GM12878 (cell line): ENCODE measurements at regions not wholly inside any gene's neighbourhood (a gene's known extent, or its start where the extent isn't known, plus 50 kb on each side); places are given as distances from the start of the nearest gene placed in this dataset.

ENCODE experiments used
- ATAC-seq: fragments of 200-7000 bp; cut with Tn5 transposase; 3 replicates; pipeline ENCODE4 v1.9.1; 2020; ENCODE audit warnings: mild to moderate bottlenecking, moderate library complexity
- BruUV-seq: library from RNA; stranded (reverse); fragments of 400-500 nt; replicated peaks from 2 replicates; lab custom pipeline; 2021; lab: Mats Ljungman, UMichigan
- CTCF ChIA-PET: fragments of 300-600 bp; sonication (Branson Sonifier 250); formaldehyde crosslinking; extraction: SDS; loops from one replicate; lab custom pipeline; 2021; ENCODE audit warnings: inconsistent platforms; lab: Yijun Ruan, JAX
- POLR2A ChIA-PET: fragments of 350-600 bp; formaldehyde crosslinking; extraction: SDS; loops from one replicate; lab custom pipeline; 2021; ENCODE audit warnings: inconsistent platforms; lab: Charles Lee
- RAD21 ChIA-PET: fragments of 300-600 bp; sonication (Branson Sonifier 250); formaldehyde crosslinking; loops from one replicate; lab custom pipeline; 2023; ENCODE audit warnings: antibody characterized with exemption; ENCODE audit not compliant: unreplicated experiment; lab: Charles Lee
- SMC1A ChIA-PET: fragments of 300-600 bp; sonication (Branson Sonifier 250); formaldehyde crosslinking; loops from one replicate; lab custom pipeline; 2023; ENCODE audit not compliant: unreplicated experiment, uncharacterized antibody; lab: Charles Lee
- DNase-seq: peaks from one replicate; pipeline ENCODE4 v3.0.0-alpha.2; 2011; ENCODE audit warnings: low read depth, low spot score
- FAIRE-seq: peaks from 3 replicates; lab custom pipeline; 2011; peaks lifted over from hg19 to GRCh38; lab: Jason Lieb, UNC
- H2AFZ ChIP-seq: 2 replicates; pipeline ENCODE4 v1.6.0; 2011; ENCODE audit warnings: low read depth, low read length, control low read depth; ENCODE audit not compliant: control insufficient read depth
- H3K27ac ChIP-seq: 2 replicates; pipeline ENCODE4 v1.5.1; 2011; ENCODE audit warnings: control low read depth; ENCODE audit not compliant: control insufficient read depth, insufficient read depth
- H3K27me3 ChIP-seq, 2 experiments: replicated peaks in 1 of 2; 2 replicates each; pipeline versions ENCODE4 v1.6.0 to v1.6.1; 2011; ENCODE audit warnings: low read length in 1 of 2; ENCODE audit not compliant: control insufficient read depth in 2 of 2, insufficient read depth in 2 of 2
- H3K36me3 ChIP-seq, 2 experiments: 2 replicates each; pipeline ENCODE4 v1.5.1; 2011; ENCODE audit warnings: low read length in 1 of 2; ENCODE audit not compliant: control insufficient read depth in 2 of 2, insufficient read depth in 2 of 2
- H3K4me1 ChIP-seq: 2 replicates; pipeline ENCODE4 v1.6.1; 2011; ENCODE audit warnings: mild to moderate bottlenecking, low read length, moderate library complexity, mixed read lengths; ENCODE audit not compliant: control insufficient read depth, insufficient read depth
- H3K4me2 ChIP-seq: 2 replicates; pipeline ENCODE4 v1.6.0; 2011; ENCODE audit warnings: control low read depth; ENCODE audit not compliant: control insufficient read depth, insufficient read depth
- H3K4me3 ChIP-seq: fragments of 200-600 bp; sonication (generic); 2 replicates; pipeline ENCODE4 v1.5.1; 2016
- H3K79me2 ChIP-seq: 2 replicates; pipeline ENCODE4 v1.6.0; 2011; ENCODE audit warnings: low read length; ENCODE audit not compliant: control insufficient read depth, insufficient read depth
- H3K9ac ChIP-seq: 2 replicates; pipeline ENCODE4 v1.8.0; 2011; ENCODE audit warnings: low read length, control low read depth, mixed read lengths; ENCODE audit not compliant: control insufficient read depth, insufficient read depth
- H3K9me3 ChIP-seq: replicated peaks from 3 replicates; pipeline ENCODE4 v1.5.1; 2011; ENCODE audit warnings: mild to moderate bottlenecking, low read length; ENCODE audit not compliant: control insufficient read depth, insufficient read depth
- H4K20me1 ChIP-seq: 2 replicates; pipeline ENCODE4 v1.6.0; 2011; ENCODE audit not compliant: control insufficient read depth, insufficient read depth
- ASH2L ChIP-seq: fragments of 300-600, 200-600 bp; sonication (generic); IDR thresholded peaks from 2 replicates; pipeline ENCODE4 v1.6.1; 2017; ENCODE audit warnings: low read depth, mild to moderate bottlenecking, borderline replicate concordance
- BRCA1 ChIP-seq: IDR thresholded peaks from 2 replicates; pipeline ENCODE4 v1.6.1; 2011; ENCODE audit warnings: low read depth, low read length, improper control_type of control experiment
- CBX3 ChIP-seq: fragments of 200-600 bp; sonication (generic); IDR thresholded peaks from 2 replicates; pipeline ENCODE4 v1.6.1; 2016; ENCODE audit warnings: low read depth, borderline replicate concordance
- DPF2 ChIP-seq: fragments of 450-650 bp; IDR thresholded peaks from 2 replicates; pipeline ENCODE4 v1.6.1; 2017; ENCODE audit warnings: mild to moderate bottlenecking
- EZH2 ChIP-seq: IDR thresholded peaks from 2 replicates; pipeline ENCODE4 v1.6.1; 2012; ENCODE audit warnings: low read depth, mild to moderate bottlenecking, control low read depth, inconsistent platforms, low read length, borderline replicate concordance; ENCODE audit not compliant: control insufficient read depth
- FOXM1 ChIP-seq: IDR thresholded peaks from 2 replicates; pipeline ENCODE4 v1.6.1; 2012; ENCODE audit warnings: low read depth, mild to moderate bottlenecking, inconsistent platforms, low read length, moderate library complexity
- HCFC1 ChIP-seq: fragments of 150-350 bp; IDR thresholded peaks from 2 replicates; pipeline ENCODE4 v1.6.1; 2014; ENCODE audit warnings: low read length
- MEF2A ChIP-seq: IDR thresholded peaks from 2 replicates; pipeline ENCODE4 v1.6.1; 2011; ENCODE audit warnings: low read depth, mild to moderate bottlenecking, low read length, moderate library complexity; ENCODE audit not compliant: insufficient read depth
- MEF2B ChIP-seq: fragments of 450-650 bp; IDR thresholded peaks from 2 replicates; pipeline ENCODE4 v1.6.1; 2018; ENCODE audit warnings: mild to moderate bottlenecking, moderate library complexity; ENCODE audit not compliant: partially characterized antibody, poor library complexity, severe bottlenecking
- SIN3A ChIP-seq: IDR thresholded peaks from 2 replicates; pipeline ENCODE4 v1.6.1; 2012; ENCODE audit warnings: low read depth, low read length, improper control_type of control experiment
- SMC3 ChIP-seq: IDR thresholded peaks from 2 replicates; pipeline ENCODE4 v1.6.1; 2011; ENCODE audit warnings: low read length, improper control_type of control experiment, borderline replicate concordance
- SUPT20H ChIP-seq: IDR thresholded peaks from 2 replicates; pipeline ENCODE4 v1.6.1; 2011; ENCODE audit warnings: low read depth, mild to moderate bottlenecking, low read length, moderate library complexity, borderline replicate concordance; ENCODE audit not compliant: control insufficient read depth
- ZNF622 ChIP-seq: fragments of 450-650 bp; IDR thresholded peaks from 2 replicates; pipeline ENCODE4 v1.6.1; 2017; ENCODE audit warnings: mild to moderate bottlenecking, inconsistent platforms
- WGBS: methylation state at CpG from one replicate; pipeline ENCODE4 v1.1.6; 2016; ENCODE audit warnings: low lambda C conversion rate; ENCODE audit not compliant: insufficient replicate concordance, insufficient coverage; ENCODE audit errors: missing lambda C conversion rate; 5-methylcytosine and 5-hydroxymethylcytosine counted together
- in situ Hi-C: fragments of 300-500 bp; cut with MboI; formaldehyde crosslinking; loops from 9 replicates; pipeline ENCODE4 v1.14.3; 2018; ENCODE audit warnings: mixed read lengths
- intact Hi-C: fragments of 100-400 bp; cut with micrococcal nuclease; formaldehyde crosslinking; loops from one replicate; pipeline ENCODE4 v1.14.2; 2022; ENCODE audit not compliant: unreplicated experiment
- TF ChIP-seq, protein P1 (sequence below): IDR thresholded peaks from 2 replicates; pipeline ENCODE4 v1.6.1; 2012; ENCODE audit warnings: low read depth, low read length, improper control_type of control experiment
- TF ChIP-seq, protein P2 (sequence below): fragments of 450-650 bp; IDR thresholded peaks from 2 replicates; pipeline ENCODE4 v1.6.1; 2017; ENCODE audit warnings: low read depth, mild to moderate bottlenecking, moderate library complexity
- TF ChIP-seq, protein P3 (sequence below): IDR thresholded peaks from 2 replicates; pipeline ENCODE4 v1.6.1; 2011; ENCODE audit warnings: mild to moderate bottlenecking, low read depth, low read length, moderate library complexity; ENCODE audit not compliant: insufficient replicate concordance
- TF ChIP-seq, protein P4 (sequence below): IDR thresholded peaks from 2 replicates; pipeline ENCODE4 v1.6.1; 2012; ENCODE audit warnings: low read depth, low read length, improper control_type of control experiment
- TF ChIP-seq, protein P5 (sequence below): fragments of 450-650 bp; IDR thresholded peaks from 2 replicates; pipeline ENCODE4 v1.6.1; 2017; ENCODE audit warnings: antibody characterized with exemption, mild to moderate bottlenecking, moderate library complexity

DNA sequence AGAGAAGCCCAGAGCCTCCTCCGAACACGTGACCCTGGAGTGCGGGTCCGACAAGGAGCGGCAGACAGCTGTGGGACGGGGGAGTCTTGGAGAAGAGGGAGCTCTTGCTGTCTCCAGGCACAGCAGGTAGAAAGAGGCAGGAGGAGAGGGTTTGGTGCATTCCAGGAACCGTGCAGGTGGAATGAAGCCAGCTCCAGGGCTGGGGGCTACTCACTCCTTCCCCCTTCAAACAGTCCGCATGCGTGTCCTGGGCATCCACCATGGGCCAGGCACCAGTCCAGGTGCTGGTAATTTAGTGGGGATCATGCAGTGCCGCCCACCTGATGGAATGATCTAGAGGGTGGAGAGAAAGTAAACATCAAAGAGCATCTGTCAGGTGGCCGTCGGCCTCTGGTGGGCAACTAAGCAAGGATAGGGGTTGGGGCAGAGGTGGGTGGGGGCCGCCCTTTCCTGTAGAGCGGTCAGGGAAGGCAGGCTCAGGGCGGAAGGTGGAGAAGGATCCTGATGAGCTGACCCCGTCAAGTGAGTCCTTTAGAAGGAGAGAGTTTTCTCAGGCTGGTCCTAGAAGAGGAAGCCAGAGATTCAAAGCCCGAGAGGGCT, 850.0 kb downstream of the TBC1D22A start:
- H3K27ac ChIP-seq: no peak overlapping the region
- H3K4me3 ChIP-seq: no peak overlapping the region
- intact Hi-C loops: no loop called here
- no peaks in the 10 kb centered on the region for H3K27me3 ChIP-seq
- no peak overlapping the region for H2AFZ ChIP-seq
- no peaks in the 10 kb centered on the region for H3K36me3 ChIP-seq
- no peaks in the 10 kb centered on the region; the same call in 2 of the 3 replicates for H3K9me3 ChIP-seq
- ATAC-seq: no peak
- H3K4me1 ChIP-seq: no peaks in the 10 kb centered on the region
- in situ Hi-C loops: no loop called here
- DNase-seq: no peak
- no peak overlapping the region for H3K4me2 ChIP-seq
- ChIA-PET RAD21 (no interaction called here), POLR2A (no interaction called here), CTCF (no interaction called here), SMC1A (no interaction called here)
- FAIRE-seq: no peak
- H4K20me1 ChIP-seq: no peaks in the 10 kb centered on the region
- no TSS peak for BruUV-seq
- WGBS: 49% methylated on average over 17 of the region's 17 CpGs
- no peak overlapping the region for H3K9ac ChIP-seq
- H3K79me2 ChIP-seq: no peaks in the 10 kb centered on the region
- TF ChIP-seq DPF2 (no peak), EZH2 (no peak), BRCA1 (no peak), MEF2A (no peak), FOXM1 (no peak), MEF2B (no peak), HCFC1 (no peak), SMC3 (no peak), SIN3A (no peak), ZNF622 (no peak), SUPT20H (no peak), CBX3 (no peak), ASH2L (no peak)
- TF ChIP-seq, protein P1, sequence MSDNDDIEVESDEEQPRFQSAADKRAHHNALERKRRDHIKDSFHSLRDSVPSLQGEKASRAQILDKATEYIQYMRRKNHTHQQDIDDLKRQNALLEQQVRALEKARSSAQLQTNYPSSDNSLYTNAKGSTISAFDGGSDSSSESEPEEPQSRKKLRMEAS: no peak
- TF ChIP-seq, protein P2, sequence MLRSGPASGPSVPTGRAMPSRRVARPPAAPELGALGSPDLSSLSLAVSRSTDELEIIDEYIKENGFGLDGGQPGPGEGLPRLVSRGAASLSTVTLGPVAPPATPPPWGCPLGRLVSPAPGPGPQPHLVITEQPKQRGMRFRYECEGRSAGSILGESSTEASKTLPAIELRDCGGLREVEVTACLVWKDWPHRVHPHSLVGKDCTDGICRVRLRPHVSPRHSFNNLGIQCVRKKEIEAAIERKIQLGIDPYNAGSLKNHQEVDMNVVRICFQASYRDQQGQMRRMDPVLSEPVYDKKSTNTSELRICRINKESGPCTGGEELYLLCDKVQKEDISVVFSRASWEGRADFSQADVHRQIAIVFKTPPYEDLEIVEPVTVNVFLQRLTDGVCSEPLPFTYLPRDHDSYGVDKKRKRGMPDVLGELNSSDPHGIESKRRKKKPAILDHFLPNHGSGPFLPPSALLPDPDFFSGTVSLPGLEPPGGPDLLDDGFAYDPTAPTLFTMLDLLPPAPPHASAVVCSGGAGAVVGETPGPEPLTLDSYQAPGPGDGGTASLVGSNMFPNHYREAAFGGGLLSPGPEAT: no peak
- TF ChIP-seq, protein P3, sequence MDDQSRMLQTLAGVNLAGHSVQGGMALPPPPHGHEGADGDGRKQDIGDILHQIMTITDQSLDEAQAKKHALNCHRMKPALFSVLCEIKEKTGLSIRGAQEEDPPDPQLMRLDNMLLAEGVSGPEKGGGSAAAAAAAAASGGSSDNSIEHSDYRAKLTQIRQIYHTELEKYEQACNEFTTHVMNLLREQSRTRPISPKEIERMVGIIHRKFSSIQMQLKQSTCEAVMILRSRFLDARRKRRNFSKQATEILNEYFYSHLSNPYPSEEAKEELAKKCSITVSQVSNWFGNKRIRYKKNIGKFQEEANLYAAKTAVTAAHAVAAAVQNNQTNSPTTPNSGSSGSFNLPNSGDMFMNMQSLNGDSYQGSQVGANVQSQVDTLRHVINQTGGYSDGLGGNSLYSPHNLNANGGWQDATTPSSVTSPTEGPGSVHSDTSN: no peak
- TF ChIP-seq, protein P4, sequence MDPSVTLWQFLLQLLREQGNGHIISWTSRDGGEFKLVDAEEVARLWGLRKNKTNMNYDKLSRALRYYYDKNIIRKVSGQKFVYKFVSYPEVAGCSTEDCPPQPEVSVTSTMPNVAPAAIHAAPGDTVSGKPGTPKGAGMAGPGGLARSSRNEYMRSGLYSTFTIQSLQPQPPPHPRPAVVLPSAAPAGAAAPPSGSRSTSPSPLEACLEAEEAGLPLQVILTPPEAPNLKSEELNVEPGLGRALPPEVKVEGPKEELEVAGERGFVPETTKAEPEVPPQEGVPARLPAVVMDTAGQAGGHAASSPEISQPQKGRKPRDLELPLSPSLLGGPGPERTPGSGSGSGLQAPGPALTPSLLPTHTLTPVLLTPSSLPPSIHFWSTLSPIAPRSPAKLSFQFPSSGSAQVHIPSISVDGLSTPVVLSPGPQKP: no peak
- TF ChIP-seq, protein P5, sequence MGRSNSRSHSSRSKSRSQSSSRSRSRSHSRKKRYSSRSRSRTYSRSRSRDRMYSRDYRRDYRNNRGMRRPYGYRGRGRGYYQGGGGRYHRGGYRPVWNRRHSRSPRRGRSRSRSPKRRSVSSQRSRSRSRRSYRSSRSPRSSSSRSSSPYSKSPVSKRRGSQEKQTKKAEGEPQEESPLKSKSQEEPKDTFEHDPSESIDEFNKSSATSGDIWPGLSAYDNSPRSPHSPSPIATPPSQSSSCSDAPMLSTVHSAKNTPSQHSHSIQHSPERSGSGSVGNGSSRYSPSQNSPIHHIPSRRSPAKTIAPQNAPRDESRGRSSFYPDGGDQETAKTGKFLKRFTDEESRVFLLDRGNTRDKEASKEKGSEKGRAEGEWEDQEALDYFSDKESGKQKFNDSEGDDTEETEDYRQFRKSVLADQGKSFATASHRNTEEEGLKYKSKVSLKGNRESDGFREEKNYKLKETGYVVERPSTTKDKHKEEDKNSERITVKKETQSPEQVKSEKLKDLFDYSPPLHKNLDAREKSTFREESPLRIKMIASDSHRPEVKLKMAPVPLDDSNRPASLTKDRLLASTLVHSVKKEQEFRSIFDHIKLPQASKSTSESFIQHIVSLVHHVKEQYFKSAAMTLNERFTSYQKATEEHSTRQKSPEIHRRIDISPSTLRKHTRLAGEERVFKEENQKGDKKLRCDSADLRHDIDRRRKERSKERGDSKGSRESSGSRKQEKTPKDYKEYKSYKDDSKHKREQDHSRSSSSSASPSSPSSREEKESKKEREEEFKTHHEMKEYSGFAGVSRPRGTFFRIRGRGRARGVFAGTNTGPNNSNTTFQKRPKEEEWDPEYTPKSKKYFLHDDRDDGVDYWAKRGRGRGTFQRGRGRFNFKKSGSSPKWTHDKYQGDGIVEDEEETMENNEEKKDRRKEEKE: no peak
